Glutamatergic neuron (in vitro differentiated cells): ENCODE measurements at regions not wholly inside any gene's neighbourhood (a gene's known extent, or its start where the extent isn't known, plus 50 kb on each side); places are given as distances from the start of the nearest gene placed in this dataset.

Experiments
- DNase-seq: peaks from one replicate; pipeline ENCODE4 v3.0.0; 2022
- H3K27ac Mint-ChIP-seq: one replicate; pipeline ENCODE4 v1.8.0; 2020; ENCODE audit warnings: mild to moderate bottlenecking, mixed read lengths, inconsistent platforms; ENCODE audit not compliant: unreplicated experiment
- H3K27me3 Mint-ChIP-seq: one replicate; pipeline ENCODE4 v1.8.0; 2020; ENCODE audit warnings: mild to moderate bottlenecking, moderate library complexity, mixed read lengths, inconsistent platforms; ENCODE audit not compliant: unreplicated experiment
- H3K36me3 Mint-ChIP-seq: one replicate; pipeline ENCODE4 v1.8.0; 2020; ENCODE audit warnings: mild to moderate bottlenecking, mixed read lengths, inconsistent platforms; ENCODE audit not compliant: unreplicated experiment
- H3K4me1 Mint-ChIP-seq: one replicate; pipeline ENCODE4 v1.8.0; 2020; ENCODE audit warnings: mild to moderate bottlenecking, low read depth, mixed read lengths, inconsistent platforms; ENCODE audit not compliant: unreplicated experiment
- H3K4me3 Mint-ChIP-seq: one replicate; pipeline ENCODE4 v1.8.0; 2020; ENCODE audit warnings: mild to moderate bottlenecking, mixed read lengths, inconsistent platforms; ENCODE audit not compliant: unreplicated experiment
- H3K9me3 Mint-ChIP-seq: one replicate; pipeline ENCODE4 v1.8.0; 2020; ENCODE audit warnings: mild to moderate bottlenecking, moderate library complexity, mixed read lengths, inconsistent platforms; ENCODE audit not compliant: unreplicated experiment
- CTCF ChIP-seq: fragments of 200-600 bp; sonication (generic); IDR thresholded peaks from one replicate; pipeline ENCODE4 v1.5.0; 2021; ENCODE audit not compliant: partially characterized antibody, unreplicated experiment

- DNase-seq = no peak
- no peaks in the 10 kb centered on the region for H3K36me3 Mint-ChIP-seq
- H3K4me3 Mint-ChIP-seq = no peak overlapping the region
- no peak for TF ChIP-seq CTCF
- no peak overlapping the region for H3K27ac Mint-ChIP-seq
- peaks cover 6% of the 10 kb centered on the region for H3K4me1 Mint-ChIP-seq
- peaks cover 8% of the 10 kb centered on the region for H3K27me3 Mint-ChIP-seq
- no peaks in the 10 kb centered on the region for H3K9me3 Mint-ChIP-seq
These were observed 266.1 kb downstream of the MN1 start for GRCh38 chr22:27535452-27535851.

GRCh38 chr22:27537501-27537900 is 264.1 kb downstream of the MN1 start:
- H3K9me3 Mint-ChIP-seq = peaks cover 2% of the 10 kb centered on the region
- DNase-seq = no peak
- H3K27me3 Mint-ChIP-seq = peaks cover 5% of the 10 kb centered on the region
- H3K36me3 Mint-ChIP-seq = no peaks in the 10 kb centered on the region
- H3K4me3 Mint-ChIP-seq = no peak overlapping the region
- no peak overlapping the region for H3K27ac Mint-ChIP-seq
- peaks cover 13% of the 10 kb centered on the region for H3K4me1 Mint-ChIP-seq
- TF ChIP-seq CTCF = no peak

GRCh38 chr22:27538666-27539065 is 262.9 kb downstream of the MN1 start:
- H3K27ac Mint-ChIP-seq = no peak overlapping the region
- no peak overlapping the region for H3K4me3 Mint-ChIP-seq
- H3K27me3 Mint-ChIP-seq = peaks cover 4% of the 10 kb centered on the region
- DNase-seq = no peak
- TF ChIP-seq CTCF = no peak
- no peaks in the 10 kb centered on the region for H3K36me3 Mint-ChIP-seq
- H3K9me3 Mint-ChIP-seq = peaks cover 2% of the 10 kb centered on the region
- H3K4me1 Mint-ChIP-seq = peaks cover 13% of the 10 kb centered on the region

- Mint-ChIP-seq H3K27me3 (peaks cover 4% of the 10 kb centered on the region), H3K4me3 (no peak overlapping the region), H3K9me3 (peaks cover 4% of the 10 kb centered on the region), H3K27ac (no peak overlapping the region), H3K4me1 (peaks cover 15% of the 10 kb centered on the region), H3K36me3 (no peaks in the 10 kb centered on the region)
- no peak for DNase-seq
- no peak for TF ChIP-seq CTCF
These were observed 261.3 kb downstream of the MN1 start for GRCh38 chr22:27540247-27540646.

GRCh38 chr22:27540656-27541396 is 260.7 kb downstream of the MN1 start:
- Mint-ChIP-seq H3K9me3 (peaks cover 4% of the 10 kb centered on the region), H3K27me3 (peaks cover 4% of the 10 kb centered on the region), H3K27ac (peak overlapping the region; percentile 79), H3K4me1 (peaks cover 19% of the 10 kb centered on the region), H3K36me3 (no peaks in the 10 kb centered on the region), H3K4me3 (peak overlapping the region; percentile 30)
- TF ChIP-seq CTCF = no peak
- DNase-seq = no peak
